Spinal cord (tissue), 9 donors: ENCODE measurements at regions not wholly inside any gene's neighbourhood (a gene's known extent, or its start where the extent isn't known, plus 50 kb on each side); places are given as distances from the start of the nearest gene placed in this dataset.

Experiments
- DNase-seq, 6 donors: peaks; one replicate each; pipeline versions ENCODE4 v3.0.0 to v3.0.0-alpha.2; 2013 to 2015; ENCODE audit warnings: low spot score in 6 of 6, low read depth in 4 of 6
- H3K27ac ChIP-seq: one replicate; pipeline ENCODE4 v1.5.1; 2013; ENCODE audit warnings: low read depth, low read length, control low read depth
- H3K27me3 ChIP-seq: one replicate; pipeline ENCODE4 v1.6.1; 2013; ENCODE audit warnings: low read length; ENCODE audit not compliant: control insufficient read depth, insufficient read depth
- H3K36me3 ChIP-seq: one replicate; pipeline ENCODE4 v1.6.1; 2013; ENCODE audit warnings: low read length; ENCODE audit not compliant: control insufficient read depth, insufficient read depth
- H3K4me1 ChIP-seq: one replicate; pipeline ENCODE4 v1.6.1; 2013; ENCODE audit warnings: low read length; ENCODE audit not compliant: control insufficient read depth, insufficient read depth
- H3K4me3 ChIP-seq: one replicate; pipeline ENCODE4 v1.5.1; 2013; ENCODE audit warnings: low read depth, low read length, control low read depth
- H3K9me3 ChIP-seq: one replicate; pipeline ENCODE4 v1.6.1; 2013; ENCODE audit warnings: low read length; ENCODE audit not compliant: control insufficient read depth, insufficient read depth
- WGBS: methylation state at CpG from one replicate; pipeline ENCODE4 v1.1.5; 2013; ENCODE audit warnings: missing lambda C conversion rate; ENCODE audit not compliant: insufficient coverage; 5-methylcytosine and 5-hydroxymethylcytosine counted together
- donor health status: healthy.

DNA sequence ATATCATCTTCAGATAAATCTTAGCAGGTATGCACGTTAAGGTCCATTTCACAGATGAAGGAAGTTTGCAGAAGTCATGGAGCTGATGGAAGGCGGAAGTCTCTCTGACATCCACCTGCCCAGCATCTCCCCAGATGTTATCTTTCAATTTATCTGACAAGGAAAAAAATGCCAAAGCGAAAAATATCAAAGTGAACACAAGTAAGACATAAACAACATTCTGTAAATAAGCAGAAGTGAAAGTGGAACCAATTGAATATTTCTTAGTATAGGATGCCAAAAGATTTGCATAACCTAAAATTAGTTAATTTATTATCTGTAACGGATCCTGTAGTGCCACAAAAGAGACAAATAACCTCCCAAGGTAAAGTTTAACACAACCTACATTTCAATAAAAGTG is 73.6 kb upstream of the NEBL start:
- H3K4me3 ChIP-seq = no peak overlapping the region
- no CpG with 5 or more reads among the region's 4 CpGs for WGBS
- no peaks in the 10 kb centered on the region for H3K36me3 ChIP-seq

GRCh38 chr10:20970044-20970443 is 72.9 kb upstream of the NEBL start:
- 100% methylated on average over 1 of the region's 3 CpGs for WGBS
- no peak for DNase-seq

More for the DNA sequence above, 73.6 kb upstream of the NEBL start:
- Histone ChIP-seq H3K27me3 (no peaks in the 10 kb centered on the region), H3K4me1 (no peaks in the 10 kb centered on the region), H3K27ac (no peak overlapping the region), H3K9me3 (no peaks in the 10 kb centered on the region)
- DNase-seq = no peak

GRCh38 chr10:20966426-20966825 is 69.3 kb upstream of the NEBL start:
- DNase-seq = no peak
- no peaks in the 10 kb centered on the region for H3K36me3 ChIP-seq
- WGBS = 80% methylated on average over 1 of the region's 3 CpGs
- no peaks in the 10 kb centered on the region for H3K4me1 ChIP-seq
- no peak overlapping the region for H3K4me3 ChIP-seq
- H3K27ac ChIP-seq = no peak overlapping the region
- no peaks in the 10 kb centered on the region for H3K9me3 ChIP-seq
- no peaks in the 10 kb centered on the region for H3K27me3 ChIP-seq

More at GRCh38 chr10:20970044-20970443, 72.9 kb upstream of the NEBL start:
- Histone ChIP-seq H3K4me3 (no peak overlapping the region), H3K27ac (no peak overlapping the region), H3K27me3 (no peaks in the 10 kb centered on the region), H3K36me3 (no peaks in the 10 kb centered on the region), H3K4me1 (no peaks in the 10 kb centered on the region), H3K9me3 (no peaks in the 10 kb centered on the region)

- Histone ChIP-seq H3K27me3 (no peaks in the 10 kb centered on the region), H3K4me3 (no peak overlapping the region), H3K4me1 (no peaks in the 10 kb centered on the region), H3K9me3 (no peaks in the 10 kb centered on the region), H3K36me3 (no peaks in the 10 kb centered on the region), H3K27ac (no peak overlapping the region)
- whole genome bisulfite sequencing = 92% methylated on average over 2 of the region's 5 CpGs
- DNase-seq = no peak
Observed at GRCh38 chr10:20963721-20964595, 66.8 kb upstream of the NEBL start.

DNA sequence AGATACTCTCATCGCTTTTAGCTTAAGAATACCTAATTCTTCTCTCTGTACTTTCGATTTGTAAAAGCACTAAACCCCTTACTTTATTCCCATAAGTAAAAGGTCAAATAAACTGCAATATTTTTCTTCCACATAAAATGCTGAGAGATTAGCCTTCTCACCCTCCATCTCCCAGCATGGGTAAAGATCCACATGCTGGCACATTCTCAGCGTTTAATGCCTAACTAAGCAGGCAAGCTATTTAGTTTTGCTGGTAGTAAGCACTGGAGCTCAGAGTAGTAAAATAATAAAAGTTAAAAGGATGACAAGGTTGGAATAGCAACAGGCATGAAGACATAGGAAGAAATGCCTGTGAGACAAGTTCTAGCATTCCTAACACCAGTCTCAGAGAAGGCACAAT is 65.9 kb upstream of the NEBL start:
- H3K36me3 ChIP-seq = no peaks in the 10 kb centered on the region
- no peaks in the 10 kb centered on the region for H3K9me3 ChIP-seq
- H3K4me1 ChIP-seq = no peaks in the 10 kb centered on the region
- DNase-seq = peak in 2 of 6 donors; percentile 21 to 67
- H3K4me3 ChIP-seq = no peak overlapping the region
- H3K27ac ChIP-seq = no peak overlapping the region
- no peaks in the 10 kb centered on the region for H3K27me3 ChIP-seq
- WGBS = 67% methylated on average over 1 of the region's 3 CpGs

DNA sequence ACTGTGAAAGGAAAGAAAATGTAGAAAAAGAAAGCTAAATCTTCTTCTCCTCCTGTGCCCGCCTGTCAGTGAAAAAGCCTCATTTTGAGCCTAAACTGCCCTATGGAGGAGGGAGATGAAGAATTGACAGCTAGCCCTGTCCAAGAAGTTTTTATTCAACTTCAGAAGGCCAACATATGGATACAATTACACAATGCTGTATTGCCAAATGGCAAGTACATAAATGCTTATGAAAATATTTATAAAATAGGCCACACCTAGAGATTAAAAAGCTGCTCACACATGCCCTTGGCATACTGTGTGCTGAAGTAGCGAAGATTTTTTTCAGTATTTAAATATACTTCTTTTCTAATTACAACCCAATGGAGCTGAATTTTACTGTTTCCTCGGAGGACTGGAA is 65.1 kb upstream of the NEBL start:
- no CpG with 5 or more reads among the region's 3 CpGs for WGBS
- Histone ChIP-seq H3K36me3 (no peaks in the 10 kb centered on the region), H3K4me3 (no peak overlapping the region), H3K4me1 (no peaks in the 10 kb centered on the region), H3K9me3 (no peaks in the 10 kb centered on the region), H3K27me3 (no peaks in the 10 kb centered on the region), H3K27ac (no peak overlapping the region)
- no peak for DNase-seq

DNA sequence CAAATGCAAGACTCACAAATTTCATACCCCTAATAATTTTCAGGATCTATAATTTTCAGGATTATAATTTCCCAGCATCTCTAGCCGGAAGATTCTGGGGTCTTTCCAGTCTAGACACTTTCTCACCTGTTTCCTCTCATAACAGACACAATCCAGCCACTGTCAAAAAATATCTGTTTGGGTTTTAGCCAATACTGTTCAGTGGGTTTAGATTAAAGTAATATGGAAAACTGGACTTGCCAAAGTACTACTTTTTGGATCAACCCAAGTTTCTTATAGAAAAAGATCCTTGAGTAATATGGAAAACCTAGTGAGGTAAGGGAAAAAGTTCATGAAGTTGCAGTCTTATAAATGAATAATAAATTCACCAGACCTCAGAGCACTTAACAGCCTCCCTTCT is 62.1 kb upstream of the NEBL start:
- H3K27me3 ChIP-seq = no peaks in the 10 kb centered on the region
- H3K4me1 ChIP-seq = no peaks in the 10 kb centered on the region
- no peak overlapping the region for H3K27ac ChIP-seq
- DNase-seq = no peak
- WGBS = no CpG with 5 or more reads among the region's 1 CpG
- H3K4me3 ChIP-seq = no peak overlapping the region
- peaks cover 3% of the 10 kb centered on the region for H3K36me3 ChIP-seq
- H3K9me3 ChIP-seq = no peaks in the 10 kb centered on the region

DNA sequence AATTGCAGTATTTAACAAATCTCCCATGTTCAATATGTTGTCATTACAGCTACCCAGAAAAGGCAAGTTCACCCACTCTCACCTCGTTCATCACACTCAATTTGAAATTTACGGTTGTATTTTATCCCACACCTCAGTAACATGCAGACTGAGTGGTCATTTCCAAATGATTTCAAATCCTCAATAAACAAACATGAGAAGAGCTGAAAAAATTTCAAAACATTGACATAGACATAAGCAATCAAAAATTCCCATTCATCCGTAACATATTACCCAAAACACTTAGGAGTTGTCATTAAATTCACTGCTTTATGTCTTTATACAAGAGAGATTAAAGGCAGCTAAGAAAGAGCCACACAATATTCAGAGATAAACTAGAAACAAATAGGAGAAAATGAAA is 61.7 kb upstream of the NEBL start:
- H3K9me3 ChIP-seq = no peaks in the 10 kb centered on the region
- H3K4me3 ChIP-seq = no peak overlapping the region
- H3K27ac ChIP-seq = no peak overlapping the region
- peaks cover 3% of the 10 kb centered on the region for H3K36me3 ChIP-seq
- 100% methylated on average over 2 of the region's 3 CpGs for WGBS
- peak in 1 of 6 donors; percentile 32 for DNase-seq
- no peaks in the 10 kb centered on the region for H3K4me1 ChIP-seq
- H3K27me3 ChIP-seq = no peaks in the 10 kb centered on the region

- no peak for DNase-seq
- Histone ChIP-seq H3K4me1 (no peaks in the 10 kb centered on the region), H3K27ac (no peak overlapping the region), H3K27me3 (no peaks in the 10 kb centered on the region), H3K4me3 (no peak overlapping the region), H3K36me3 (peaks cover 3% of the 10 kb centered on the region), H3K9me3 (no peaks in the 10 kb centered on the region)
- WGBS = 91% methylated on average over 2 of the region's 4 CpGs
Observed at GRCh38 chr10:20958225-20958624, 61.1 kb upstream of the NEBL start.

DNA sequence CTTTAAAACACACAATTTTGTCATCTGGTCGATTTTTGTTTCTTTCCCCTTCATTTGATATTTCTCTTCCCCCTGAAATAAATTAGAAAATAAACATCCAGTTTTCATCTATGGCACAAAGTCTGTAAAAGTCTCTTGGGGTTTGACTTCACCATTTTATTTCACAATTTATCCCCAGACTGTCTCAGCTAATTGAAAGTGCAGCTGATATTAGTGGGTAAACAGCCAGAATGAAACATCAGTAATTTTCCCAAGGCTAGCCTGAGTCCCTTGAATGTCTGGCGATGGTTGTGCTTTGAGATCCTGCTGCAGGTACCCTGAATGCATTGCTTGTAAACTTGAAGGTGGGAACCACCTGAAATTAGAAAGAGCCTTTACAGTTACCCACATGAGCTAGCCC is 60.6 kb upstream of the NEBL start:
- Histone ChIP-seq H3K4me3 (no peak overlapping the region), H3K4me1 (no peaks in the 10 kb centered on the region), H3K27ac (no peak overlapping the region), H3K27me3 (no peaks in the 10 kb centered on the region), H3K9me3 (no peaks in the 10 kb centered on the region), H3K36me3 (peaks cover 3% of the 10 kb centered on the region)
- WGBS = 72% methylated on average over 2 of the region's 2 CpGs
- DNase-seq = no peak
